DMS 273 treated with DMSO at 0.1 percent for 48 hours (cell line): ENCODE measurements at regions not wholly inside any gene's neighbourhood (a gene's known extent, or its start where the extent isn't known, plus 50 kb on each side); places are given as distances from the start of the nearest gene placed in this dataset.

Source experiments
- DNase-seq: peaks from one replicate; lab custom pipeline; 2025; lab: John Stamatoyannopoulos, UW

GRCh38 chr3:9301091-9301490 is 51.6 kb upstream of the SRGAP3 start:
- DNase-seq, result no peak

GRCh38 chr3:9301798-9302197 is 52.4 kb upstream of the SRGAP3 start:
- no peak for DNase-seq

- peak; percentile 65 for DNase-seq
Measured at GRCh38 chr3:9302425-9303181, 53.2 kb upstream of the SRGAP3 start.

GRCh38 chr3:9308298-9308990 is 54.4 kb upstream of the THUMPD3 start:
- no peak for DNase-seq

- DNase-seq, result no peak
Measured at GRCh38 chr3:9310043-9310442, 52.8 kb upstream of the THUMPD3 start.

GRCh38 chr3:9311228-9311627 is 51.6 kb upstream of the THUMPD3 start:
- no peak for DNase-seq
